ENCODE measurements at regions not wholly inside any gene's neighbourhood (a gene's known extent, or its start where the extent isn't known, plus 50 kb on each side); places are given as distances from the start of the nearest gene placed in this dataset.
"Not testable (repeated sequence)": the region's sequence is repeated elsewhere in the genome, so short reads cannot be mapped to it uniquely, and the experiment has no call there.

GRCh38 chr5:90251447-90251846 lies 158.1 kb downstream of the CETN3 start:
- no peak for TF ChIP-seq CTCF (IDR thresholded peaks at IDR 0.05; ENCODE audit: insufficient read depth, low read depth, low read length)
- DNase-seq (ENCODE audit: low read depth) = no peak
- Histone ChIP-seq H3K4me3 (ENCODE audit: low read depth, low read length) (no peak overlapping the region), H3K27me3 (ENCODE audit: control insufficient read depth, insufficient read depth, low read length) (no peaks in the 10 kb centered on the region), H3K36me3 (ENCODE audit: control insufficient read depth, insufficient read depth, low read length) (no peaks in the 10 kb centered on the region)
- CTCF ChIA-PET = interaction anchor here (1.2 kb wide), 1 partner anchor 1524 kb away, joined by 3 read pairs; no protein-coding TSS in a partner anchor
- POLR2A ChIA-PET = no interaction called here

- Histone ChIP-seq H3K36me3 (ENCODE audit: control insufficient read depth, insufficient read depth, low read length) (no peaks in the 10 kb centered on the region), H3K27me3 (ENCODE audit: control insufficient read depth, insufficient read depth, low read length) (no peaks in the 10 kb centered on the region), H3K4me3 (ENCODE audit: low read depth, low read length) (no peak overlapping the region)
- no peak for DNase-seq (ENCODE audit: low read depth)
- POLR2A ChIA-PET = no interaction called here
- no peak for TF ChIP-seq CTCF (IDR thresholded peaks at IDR 0.05; ENCODE audit: insufficient read depth, low read depth, low read length)
- CTCF ChIA-PET = no interaction called here
Measured at GRCh38 chr5:90248640-90249039, 160.9 kb downstream of the CETN3 start.

- DNase-seq (ENCODE audit: low read depth); CTCF ChIA-PET; H3K36me3 ChIP-seq (ENCODE audit: control insufficient read depth, insufficient read depth, low read length); H3K4me3 ChIP-seq (ENCODE audit: low read depth, low read length); H3K27me3 ChIP-seq (ENCODE audit: control insufficient read depth, insufficient read depth, low read length); POLR2A ChIA-PET: not testable (repeated sequence)
Measured at GRCh38 chr5:90243848-90244247, 165.7 kb downstream of the CETN3 start.

- ChIA-PET POLR2A (no interaction called here), CTCF (interaction anchor here (0.7 to 1.1 kb wide), 3 partner anchors 32 to 1542 kb away, joined by 3 read pairs; no protein-coding TSS in a partner anchor)
- Histone ChIP-seq H3K27me3 (ENCODE audit: control insufficient read depth, insufficient read depth, low read length) (no peaks in the 10 kb centered on the region), H3K4me3 (ENCODE audit: low read depth, low read length) (no peak overlapping the region), H3K36me3 (ENCODE audit: control insufficient read depth, insufficient read depth, low read length) (no peaks in the 10 kb centered on the region)
- TF ChIP-seq CTCF (IDR thresholded peaks at IDR 0.05; ENCODE audit: insufficient read depth, low read depth, low read length) = no peak
- DNase-seq (ENCODE audit: low read depth) = no peak
Measured at GRCh38 chr5:90233476-90233875, 176.1 kb downstream of the CETN3 start.

GRCh38 chr5:90231688-90232087 lies 177.9 kb downstream of the CETN3 start:
- POLR2A ChIA-PET = no interaction called here
- Histone ChIP-seq H3K27me3 (ENCODE audit: control insufficient read depth, insufficient read depth, low read length) (no peaks in the 10 kb centered on the region), H3K4me3 (ENCODE audit: low read depth, low read length) (no peak overlapping the region), H3K36me3 (ENCODE audit: control insufficient read depth, insufficient read depth, low read length) (no peaks in the 10 kb centered on the region)
- no peak for DNase-seq (ENCODE audit: low read depth)
- TF ChIP-seq CTCF (IDR thresholded peaks at IDR 0.05; ENCODE audit: insufficient read depth, low read depth, low read length) = no peak
- CTCF ChIA-PET = interaction anchor here (0.5 kb wide), 1 partner anchor 1186 kb away, joined by 3 read pairs; no protein-coding TSS in a partner anchor

GRCh38 chr5:90227683-90228082 lies 181.9 kb downstream of the CETN3 start:
- CTCF ChIA-PET = no interaction called here
- H3K4me3 ChIP-seq (ENCODE audit: low read depth, low read length) = no peak overlapping the region
- TF ChIP-seq CTCF (IDR thresholded peaks at IDR 0.05; ENCODE audit: insufficient read depth, low read depth, low read length) = no peak

More at GRCh38 chr5:90227683-90228082, 181.9 kb downstream of the CETN3 start:
- H3K36me3 ChIP-seq (ENCODE audit: control insufficient read depth, insufficient read depth, low read length) = no peaks in the 10 kb centered on the region
- DNase-seq (ENCODE audit: low read depth) = no peak
- H3K27me3 ChIP-seq (ENCODE audit: control insufficient read depth, insufficient read depth, low read length) = no peaks in the 10 kb centered on the region
- POLR2A ChIA-PET = no interaction called here

Measured in BJ (cell line).